Fibroblast of villous mesenchyme (primary cell): ENCODE measurements at regions not wholly inside any gene's neighbourhood (a gene's known extent, or its start where the extent isn't known, plus 50 kb on each side); places are given as distances from the start of the nearest gene placed in this dataset.

Experiments used
- DNase-seq: peaks from one replicate; pipeline ENCODE4 v3.0.0-alpha.2; 2010; ENCODE audit warnings: low read depth
- H3K4me3 ChIP-seq: 2 replicates; pipeline ENCODE4 v1.5.1; 2011; ENCODE audit warnings: low read depth, mild to moderate bottlenecking, low read length
- CTCF ChIP-seq: IDR thresholded peaks from 2 replicates; pipeline ENCODE4 v1.5.1; 2012; ENCODE audit warnings: low read depth, mild to moderate bottlenecking, low read length; ENCODE audit not compliant: insufficient read depth

- H3K4me3 ChIP-seq: no peak overlapping the region
- DNase-seq: no peak
- TF ChIP-seq CTCF: no peak
Measured at GRCh38 chr9:120018550-120018949, 561.4 kb downstream of the CDK5RAP2 start.

GRCh38 chr9:120018037-120018436 is 561.9 kb downstream of the CDK5RAP2 start:
- no peak for TF ChIP-seq CTCF
- no peak overlapping the region for H3K4me3 ChIP-seq
- DNase-seq: no peak

- TF ChIP-seq CTCF: no peak
- no peak overlapping the region for H3K4me3 ChIP-seq
- no peak for DNase-seq
Measured at GRCh38 chr9:120016231-120016630, 563.7 kb downstream of the CDK5RAP2 start.

GRCh38 chr9:120014796-120015195 is 565.2 kb downstream of the CDK5RAP2 start:
- TF ChIP-seq CTCF: no peak
- no peak for DNase-seq
- no peak overlapping the region for H3K4me3 ChIP-seq

DNA sequence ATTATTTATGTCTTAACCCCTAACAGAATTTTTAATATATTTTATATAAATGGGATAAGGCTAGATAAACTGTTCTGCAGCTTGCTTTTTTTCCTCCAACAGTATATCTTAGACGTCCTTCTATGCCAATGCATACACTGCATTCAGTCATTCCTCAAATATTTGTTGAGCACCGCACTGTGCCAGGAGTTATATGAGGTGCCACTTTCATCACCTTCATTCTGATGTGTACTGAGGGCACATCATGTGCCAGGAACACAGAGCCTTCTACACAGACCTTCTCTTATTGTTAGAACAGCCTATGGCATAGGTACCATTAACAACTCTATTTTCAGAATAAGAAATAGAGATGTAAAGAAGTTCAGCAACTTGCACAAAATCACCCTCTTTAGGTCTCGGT is 570.1 kb downstream of the CDK5RAP2 start:
- no peak overlapping the region for H3K4me3 ChIP-seq
- TF ChIP-seq CTCF: no peak
- DNase-seq: no peak

DNA sequence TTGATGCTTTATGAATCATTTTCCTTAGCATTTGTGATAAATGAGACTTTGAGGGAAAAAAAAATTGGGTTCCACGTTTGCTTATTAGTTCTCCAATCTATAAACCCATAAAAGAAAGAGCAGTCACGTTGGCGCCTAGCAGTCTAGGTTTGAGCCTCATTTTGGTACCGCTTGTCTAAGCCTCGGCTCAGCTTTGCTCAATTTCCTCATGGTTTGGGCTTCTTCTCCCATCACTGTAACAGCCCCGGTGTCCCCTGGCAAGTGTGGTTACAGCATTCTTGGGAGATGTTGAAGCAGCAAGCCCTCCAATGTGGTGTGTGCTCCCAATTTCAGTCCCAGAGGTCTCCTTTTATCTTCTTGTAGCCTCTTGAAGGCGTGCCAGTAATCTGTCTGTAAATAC is 578.4 kb downstream of the CDK5RAP2 start:
- no peak overlapping the region for H3K4me3 ChIP-seq
- no peak for DNase-seq
- no peak for TF ChIP-seq CTCF

- no peak for DNase-seq
- no peak overlapping the region for H3K4me3 ChIP-seq
- no peak for TF ChIP-seq CTCF
Measured at GRCh38 chr9:119998614-119999013, 581.4 kb downstream of the CDK5RAP2 start.
